RKO (cell line): ENCODE measurements at regions not wholly inside any gene's neighbourhood (a gene's known extent, or its start where the extent isn't known, plus 50 kb on each side); places are given as distances from the start of the nearest gene placed in this dataset.

Experiments used
- DNase-seq: peaks from one replicate; pipeline ENCODE4 v3.0.0-alpha.2; 2016; ENCODE audit warnings: low spot score

DNA sequence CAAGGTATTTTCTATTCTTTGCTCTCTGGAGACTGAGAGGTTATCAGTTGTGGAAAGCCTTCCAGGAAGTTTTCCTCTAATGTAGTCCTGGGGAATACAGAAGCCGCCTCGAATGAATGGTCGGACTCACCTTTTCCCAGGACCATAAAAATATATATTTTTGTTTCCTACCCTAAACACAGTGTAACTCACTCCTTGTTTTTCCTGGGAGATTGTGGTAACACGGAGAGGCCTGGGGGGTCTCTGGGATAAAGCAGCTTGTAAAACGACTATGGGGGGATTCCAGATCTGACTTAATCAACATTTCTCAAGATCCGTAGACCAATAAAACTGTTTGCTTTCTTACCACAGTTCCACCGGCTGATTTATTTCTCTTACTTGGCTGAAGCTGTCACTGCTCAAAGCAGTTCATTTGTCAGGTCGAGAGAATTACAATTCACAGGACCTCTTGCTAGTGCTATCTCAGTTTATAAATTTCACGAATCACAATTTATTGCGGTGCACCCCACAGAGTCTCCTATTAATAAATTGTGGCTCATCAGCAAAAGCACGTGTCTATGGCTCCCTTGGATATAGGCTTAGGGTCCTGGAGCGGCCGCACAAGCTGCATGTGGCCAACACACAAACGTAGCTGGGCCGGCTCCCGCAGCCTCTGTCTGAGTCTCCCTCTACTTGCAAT is 176.3 kb upstream of the BMPER start:
- no peak for DNase-seq

GRCh38 chr7:33729726-33730125 is 175.6 kb upstream of the BMPER start:
- DNase-seq = no peak

GRCh38 chr7:33730958-33731357 is 174.4 kb upstream of the BMPER start:
- no peak for DNase-seq

DNA sequence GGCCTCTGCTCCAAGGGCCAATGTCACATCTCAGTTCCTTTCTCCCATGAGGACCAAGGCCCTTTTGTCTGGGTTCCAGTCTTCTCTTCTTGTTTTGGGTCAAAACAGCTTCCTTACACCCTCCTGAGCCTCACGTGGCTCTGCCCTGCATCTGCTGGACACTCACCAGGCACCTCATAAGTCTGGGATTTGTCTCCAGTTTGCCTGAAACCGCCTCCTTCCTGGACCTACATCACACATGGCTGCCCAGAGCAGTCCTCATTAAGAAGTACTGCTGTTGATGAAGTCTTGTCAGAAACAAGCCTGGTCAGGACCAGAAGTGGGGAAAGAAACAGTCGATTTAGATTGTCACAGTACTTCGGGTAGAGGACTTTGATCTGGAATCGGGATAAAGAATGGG is 173.4 kb upstream of the BMPER start:
- DNase-seq = no peak

GRCh38 chr7:33732462-33732861 is 172.9 kb upstream of the BMPER start:
- no peak for DNase-seq

- no peak for DNase-seq
These were observed 171.3 kb upstream of the BMPER start for GRCh38 chr7:33733870-33734650.

DNA sequence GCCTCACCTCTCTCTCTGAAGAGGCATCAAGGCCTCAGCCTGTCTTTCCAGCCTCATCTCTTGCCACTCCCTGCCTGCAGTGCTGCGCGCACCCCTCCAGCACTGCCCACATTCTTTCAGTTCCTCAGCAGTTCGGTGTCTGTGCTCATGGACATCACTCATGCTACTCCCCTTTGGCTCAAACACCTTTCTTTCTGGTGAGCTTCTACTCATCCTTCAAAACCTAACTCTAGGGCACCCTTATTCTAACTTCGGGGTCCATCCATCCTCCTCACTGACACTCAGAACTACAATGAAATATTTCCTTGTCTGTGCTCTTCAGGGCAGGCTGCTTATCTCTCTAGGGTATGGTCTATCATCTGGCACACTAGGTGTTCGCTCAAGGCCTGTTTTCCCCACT is 169.9 kb upstream of the BMPER start:
- no peak for DNase-seq

DNA sequence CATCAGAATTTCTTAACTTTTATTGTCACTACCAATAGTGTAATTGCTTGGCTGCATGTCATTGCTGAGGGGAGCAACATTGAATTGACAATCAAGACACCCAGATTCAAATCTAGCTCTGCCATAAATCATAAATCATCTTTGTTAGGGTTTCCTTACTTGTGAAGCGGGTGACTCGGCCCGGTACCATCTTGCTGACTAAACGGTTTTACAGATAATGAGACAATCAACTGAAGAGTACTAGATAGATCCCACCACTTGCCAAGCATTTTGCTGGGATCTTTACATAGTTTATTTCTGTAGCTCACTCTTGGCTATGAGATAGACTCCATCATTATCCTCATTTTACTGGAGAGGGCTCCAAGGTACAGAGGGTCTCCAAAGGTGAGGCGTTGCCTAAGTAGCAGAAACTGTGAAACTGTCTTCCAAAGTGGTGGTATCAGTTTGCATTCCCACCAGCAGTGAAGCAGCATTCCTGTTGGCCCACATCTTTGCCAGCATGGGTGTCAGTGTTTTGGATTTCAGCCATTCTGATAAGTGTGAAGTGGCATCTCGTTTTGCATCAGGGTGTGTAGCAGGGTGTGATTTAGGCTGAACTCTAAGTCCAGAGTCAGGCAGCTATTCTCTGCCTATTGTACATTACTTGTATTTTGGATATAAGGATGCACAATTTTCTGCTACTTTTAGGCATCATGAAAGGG is 168.7 kb upstream of the BMPER start:
- DNase-seq = no peak

DNA sequence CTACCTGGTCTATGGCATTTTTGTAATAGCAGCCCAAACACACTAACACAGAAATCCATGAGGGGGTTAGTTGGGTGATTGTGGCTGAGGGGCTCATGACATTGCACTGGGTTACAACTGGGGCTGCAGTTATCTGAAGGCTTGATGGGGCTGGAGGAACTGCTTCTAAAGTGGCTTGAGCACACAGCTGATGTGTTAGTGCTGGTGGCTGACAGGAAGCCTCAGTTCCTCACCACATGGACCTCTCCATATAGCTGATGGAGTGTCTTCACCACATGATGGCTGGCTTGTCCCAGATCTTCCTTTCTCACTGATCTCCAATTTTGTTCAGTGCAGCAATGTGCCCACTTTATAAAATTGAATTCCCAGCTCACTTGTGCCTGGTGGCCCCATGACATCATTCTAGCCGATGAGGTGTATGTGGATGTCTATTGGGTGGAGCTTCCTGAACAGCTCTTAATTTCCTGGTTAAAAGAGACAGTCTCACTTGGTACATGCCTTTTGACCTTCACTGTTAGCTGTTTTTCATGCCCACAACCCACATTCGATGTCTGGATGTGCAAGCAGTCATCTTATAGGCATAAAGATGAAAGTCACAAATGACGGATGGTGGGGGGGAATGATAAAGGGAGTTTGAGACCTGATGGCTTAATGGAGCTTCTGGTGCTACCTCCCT is 166.9 kb upstream of the BMPER start:
- no peak for DNase-seq

GRCh38 chr7:33739286-33739685 is 166.1 kb upstream of the BMPER start:
- no peak for DNase-seq

DNA sequence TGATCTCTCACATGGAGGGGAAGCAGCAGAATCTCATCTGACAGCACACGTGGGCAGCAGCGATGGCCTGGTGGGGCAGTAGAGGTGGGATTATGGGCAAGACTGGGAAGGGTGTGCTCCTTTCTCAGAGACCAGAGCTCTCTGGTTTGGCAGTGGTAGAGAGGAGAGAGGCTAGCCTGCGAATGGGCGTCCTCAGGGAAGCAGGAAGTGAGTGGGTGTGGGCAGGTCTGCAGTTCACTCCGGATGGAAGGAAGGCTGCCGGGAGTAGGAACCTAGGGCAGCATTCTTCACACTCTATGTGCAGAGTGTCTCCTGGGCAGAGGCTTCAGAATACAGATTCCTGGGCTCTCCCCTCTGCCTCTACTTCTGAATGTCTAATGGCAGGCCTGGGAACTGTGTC is 162.8 kb upstream of the BMPER start:
- no peak for DNase-seq

DNA sequence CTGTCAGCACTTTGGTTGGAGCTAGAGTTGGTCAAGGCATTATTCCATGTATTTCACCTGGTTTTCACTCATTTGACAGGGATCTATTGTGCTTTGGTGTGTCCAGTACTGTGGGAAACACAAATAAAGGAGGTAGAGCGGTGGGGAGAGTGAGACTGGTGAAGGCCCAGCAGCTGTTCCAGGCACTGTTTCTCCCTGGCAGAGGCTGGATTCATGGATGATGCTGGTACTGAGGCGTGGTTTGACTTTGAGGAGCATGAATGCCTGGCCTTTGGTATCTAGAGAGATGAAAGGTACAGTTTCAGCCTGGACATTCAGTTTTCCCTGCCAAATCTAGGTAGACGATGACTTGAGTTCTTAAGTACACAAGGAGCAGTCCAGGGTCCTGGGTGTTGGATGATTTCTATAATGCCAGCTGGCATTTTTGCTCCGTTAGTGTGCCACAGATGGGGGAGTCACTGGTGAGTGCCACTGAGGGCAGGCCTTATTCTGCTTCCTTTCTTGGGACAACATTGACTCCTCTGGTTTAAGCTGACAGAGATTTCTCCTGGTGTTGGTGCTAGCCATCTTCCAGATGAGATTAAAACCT is 162.2 kb upstream of the BMPER start:
- no peak for DNase-seq

GRCh38 chr7:33743594-33743993 is 161.7 kb upstream of the BMPER start:
- no peak for DNase-seq

GRCh38 chr7:33744293-33745075 is 160.9 kb upstream of the BMPER start:
- DNase-seq = peak; percentile 11

DNA sequence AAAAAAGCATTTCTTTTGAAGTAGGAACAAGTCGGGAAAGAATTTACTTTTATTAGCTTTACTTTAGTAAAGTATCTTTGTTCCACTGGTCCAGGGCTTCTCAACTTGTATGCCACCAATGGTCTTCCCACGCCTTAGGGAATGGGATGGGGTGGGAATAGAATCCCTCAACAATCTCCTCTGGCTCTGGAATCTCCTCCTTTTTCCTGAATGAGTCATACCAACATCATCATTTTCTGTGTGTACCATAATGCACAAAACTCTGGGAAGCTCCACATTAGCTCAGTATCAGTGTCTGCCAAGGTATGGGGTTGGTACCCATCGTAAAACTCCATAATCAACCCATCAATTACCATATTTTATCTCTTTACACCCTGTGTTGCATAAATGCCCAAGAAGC is 159.4 kb upstream of the BMPER start:
- DNase-seq = no peak

GRCh38 chr7:33748793-33749192 is 156.5 kb upstream of the BMPER start:
- DNase-seq = no peak

DNA sequence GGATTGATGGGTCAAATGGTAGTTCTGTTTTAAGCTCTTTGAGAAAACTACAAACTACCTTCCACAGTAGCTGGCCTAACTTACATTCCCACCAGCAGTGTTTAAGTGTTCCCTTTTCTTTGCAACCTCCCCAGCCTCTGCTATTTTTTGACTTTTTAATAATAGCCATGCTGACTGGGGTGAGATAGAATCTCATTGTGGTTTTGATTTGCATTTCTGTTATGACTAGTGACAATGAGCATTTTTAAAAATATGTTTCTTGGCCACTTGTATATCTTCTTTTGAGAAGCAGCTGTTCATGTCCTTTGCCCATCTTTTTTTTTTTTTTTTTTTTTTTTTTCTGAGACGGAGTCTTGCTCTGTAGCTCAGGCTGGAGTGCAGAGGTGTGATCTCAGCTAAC is 155.2 kb upstream of the BMPER start:
- DNase-seq = no peak

GRCh38 chr7:33751443-33751842 is 153.9 kb upstream of the BMPER start:
- DNase-seq = no peak

GRCh38 chr7:33753881-33754525 is 151.3 kb upstream of the BMPER start:
- no peak for DNase-seq

DNA sequence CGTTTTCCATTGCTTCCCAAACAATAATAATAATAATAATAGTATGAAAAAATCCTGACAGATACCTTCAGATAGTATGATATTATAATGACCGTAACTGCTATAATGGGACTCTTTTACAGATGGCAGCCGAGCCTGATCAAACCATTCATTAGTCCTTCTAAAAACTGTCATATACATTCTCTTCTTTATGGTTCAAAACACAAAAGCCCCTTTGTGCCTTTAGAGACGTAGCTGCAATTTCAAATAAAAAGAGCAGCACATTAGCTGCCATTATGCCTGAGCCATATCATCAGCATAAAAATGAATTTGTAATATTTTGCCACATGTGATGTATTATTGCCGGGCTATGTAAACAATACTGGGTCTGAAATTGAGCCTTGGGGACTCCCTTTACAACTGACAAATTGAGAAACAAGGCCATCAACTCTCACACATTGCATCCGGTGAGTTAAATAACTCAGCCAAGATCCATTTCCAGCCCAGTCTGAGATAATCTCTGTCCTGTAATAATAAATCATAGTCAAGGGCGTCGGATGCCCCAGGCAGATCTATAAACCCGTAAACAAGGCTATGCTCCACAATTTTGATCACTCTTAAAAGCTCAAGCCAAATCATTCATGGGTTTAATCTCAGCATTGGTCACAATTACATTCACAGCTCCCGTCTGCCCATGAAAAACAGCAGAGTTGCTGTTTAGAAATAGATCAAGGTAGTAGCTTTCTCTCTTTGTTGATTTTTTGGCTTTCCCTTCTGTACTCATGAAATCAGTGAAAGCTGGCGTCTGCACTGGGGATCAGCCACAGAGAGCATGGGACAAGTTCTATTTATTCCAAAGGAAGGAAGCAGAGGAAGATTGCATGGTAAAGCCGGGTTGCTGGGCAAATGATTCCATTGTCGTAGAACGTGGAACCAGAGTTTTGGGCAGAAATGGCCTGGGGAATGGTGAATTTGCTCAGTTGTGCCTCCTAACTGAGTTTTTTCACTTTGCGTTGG is 150.1 kb upstream of the BMPER start:
- DNase-seq = no peak
